GM21576 (cell line): ENCODE measurements at regions not wholly inside any gene's neighbourhood (a gene's known extent, or its start where the extent isn't known, plus 50 kb on each side); places are given as distances from the start of the nearest gene placed in this dataset.
A peak's percentile ranks its signal among the peaks of the same experiment; 100 is the strongest.

ENCODE experiments used
- ATAC-seq: cut with Tn5 transposase; IDR thresholded peaks from one replicate; pipeline ENCODE4 v1.9.1; 2021; ENCODE audit warnings: mild to moderate bottlenecking, moderate library complexity; ENCODE audit not compliant: unreplicated experiment

DNA sequence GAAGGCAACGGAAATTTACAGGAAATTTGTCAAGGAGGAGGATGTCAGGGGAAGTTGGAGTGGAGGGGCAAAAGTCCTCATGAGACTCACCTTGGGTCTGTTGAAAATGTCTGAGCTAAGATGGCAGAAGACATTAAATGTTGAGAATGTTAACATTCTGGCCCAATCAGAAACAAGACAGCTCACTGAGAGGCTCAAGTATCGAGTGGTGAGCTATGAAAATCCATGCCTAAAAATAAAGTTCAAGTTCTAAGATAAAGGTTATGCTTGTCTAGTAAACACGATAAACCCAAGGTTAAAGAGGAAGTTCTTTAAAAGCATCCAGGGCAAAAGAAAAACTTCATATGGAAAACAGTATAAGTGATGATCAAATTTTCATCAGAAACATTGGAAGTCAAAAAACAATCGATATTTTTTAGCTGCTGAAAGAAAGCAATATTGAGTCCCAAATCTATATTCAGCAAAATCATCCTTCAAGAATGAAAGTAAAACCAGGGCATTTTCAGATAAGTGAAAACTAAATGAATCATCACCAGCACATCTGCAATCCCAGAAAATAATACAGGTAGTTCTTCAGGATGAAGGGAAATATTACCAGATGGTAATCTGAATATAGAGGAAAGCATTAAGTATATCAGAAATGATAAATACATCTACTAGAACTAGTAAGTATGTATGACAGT is 462.4 kb downstream of the TLL1 start:
- no peak for ATAC-seq

DNA sequence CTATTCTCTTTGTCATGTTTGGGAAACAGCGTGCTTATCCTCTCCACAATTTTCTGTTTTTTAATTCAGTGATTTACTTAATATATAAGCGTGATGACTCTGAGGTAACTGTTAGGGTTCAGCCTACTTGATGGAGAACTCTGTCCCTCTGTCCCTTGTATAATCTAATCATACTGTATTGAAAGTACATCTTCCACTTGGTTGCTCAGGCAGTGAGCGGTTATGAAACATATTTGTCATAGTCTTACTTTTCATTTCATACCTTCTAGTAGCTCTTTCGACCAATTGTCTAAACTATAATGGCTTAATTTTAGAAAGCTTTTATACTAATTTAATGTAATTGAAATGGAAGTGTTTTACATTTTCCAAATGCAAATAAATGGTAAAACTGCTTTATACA is 469.0 kb downstream of the TLL1 start:
- ATAC-seq: no peak

DNA sequence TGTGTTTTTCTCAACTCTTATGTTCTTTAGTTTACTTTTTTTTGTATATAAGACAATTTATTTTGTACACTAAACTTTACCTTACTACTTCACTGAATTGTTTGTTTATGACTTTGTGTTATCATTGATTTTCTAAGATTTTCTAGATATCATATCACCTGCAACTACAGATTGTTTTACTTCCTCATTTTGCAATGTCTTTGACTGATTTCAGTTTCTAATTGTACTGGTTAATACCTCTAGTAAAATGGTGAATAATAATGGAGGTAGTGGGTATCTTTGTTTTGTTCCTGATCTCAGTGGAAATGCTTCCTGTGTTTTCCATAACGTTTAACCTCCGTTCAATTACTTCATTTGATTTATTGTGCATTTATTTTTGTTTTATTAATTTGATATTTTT is 490.2 kb downstream of the TLL1 start:
- peak; percentile 70 for ATAC-seq

DNA sequence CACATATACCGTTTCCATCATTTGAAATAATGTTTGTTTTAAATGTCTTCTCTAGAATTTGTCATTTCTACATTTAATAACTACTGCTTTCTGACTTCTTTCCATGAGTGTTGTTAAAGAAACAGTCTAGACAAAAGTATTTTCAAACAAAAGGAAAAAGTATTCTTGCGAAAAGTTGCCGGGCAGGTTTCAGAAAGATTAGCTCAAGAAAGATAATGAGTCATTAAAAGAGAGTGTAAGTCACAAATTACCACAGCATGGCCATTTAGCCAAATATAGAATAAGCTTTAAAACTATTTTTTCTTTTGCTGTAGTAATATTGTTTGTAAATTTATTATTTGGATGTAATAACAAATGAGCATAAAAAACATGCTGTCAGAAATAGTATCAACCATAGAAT is 493.0 kb downstream of the TLL1 start:
- ATAC-seq: no peak

DNA sequence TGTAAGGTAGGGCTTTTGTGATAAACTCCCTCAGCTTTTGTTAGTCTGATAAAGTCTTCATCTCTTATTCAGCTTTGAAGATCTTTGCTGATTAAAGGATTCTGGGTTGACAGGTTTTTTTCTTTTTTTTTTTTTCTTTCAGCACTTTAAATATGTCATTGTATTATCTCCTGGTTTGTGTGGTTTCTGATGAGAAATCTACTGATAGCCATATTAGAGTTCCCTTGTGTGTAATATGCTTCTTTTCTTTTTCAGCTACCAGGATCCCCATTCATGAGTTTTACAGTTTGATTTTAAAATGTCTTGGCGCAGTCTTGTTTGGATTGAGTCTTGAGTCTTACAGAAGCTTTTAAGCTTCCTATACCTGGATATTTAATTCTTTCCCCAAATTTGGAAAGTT is 504.5 kb downstream of the TLL1 start:
- no peak for ATAC-seq

DNA sequence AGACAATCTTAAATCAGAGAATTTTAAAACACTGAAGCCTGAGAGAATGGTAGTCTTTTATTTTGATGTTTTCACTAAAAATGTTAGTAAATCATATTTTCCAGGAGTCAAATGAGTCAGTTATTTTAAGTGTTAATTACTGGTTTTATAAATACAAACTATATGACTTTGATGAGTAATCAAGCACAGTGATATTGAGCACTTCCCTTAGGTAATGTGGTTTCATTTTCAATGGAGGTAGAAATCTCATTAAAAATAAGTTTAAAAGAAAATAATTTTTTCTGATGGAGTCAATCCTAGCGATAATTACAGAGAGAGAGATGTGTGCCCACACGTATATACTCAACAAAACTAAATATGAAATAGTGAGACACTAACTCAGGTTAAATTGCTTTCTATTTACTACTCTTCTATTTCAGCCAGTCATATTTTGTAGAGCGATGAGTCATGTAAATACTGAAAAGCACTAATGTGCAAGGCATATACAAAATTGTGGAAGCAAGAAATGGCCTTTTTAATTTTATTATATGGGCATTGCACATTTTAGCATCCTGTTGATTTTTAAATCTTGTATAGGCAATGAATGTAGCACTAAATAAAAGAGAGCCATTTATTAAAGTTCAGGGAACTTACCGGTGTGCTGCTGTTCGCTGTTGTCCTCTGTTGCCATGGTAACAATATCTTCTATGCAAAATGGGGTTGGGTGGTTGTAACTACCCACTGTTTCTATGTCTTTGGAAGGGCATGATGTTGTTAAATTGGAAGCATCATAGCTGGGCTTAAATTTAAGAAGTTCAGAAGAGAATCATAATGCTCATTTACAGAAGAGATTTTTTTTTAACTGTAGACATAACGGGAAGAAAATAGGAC is 513.7 kb downstream of the TLL1 start:
- ATAC-seq: no peak

DNA sequence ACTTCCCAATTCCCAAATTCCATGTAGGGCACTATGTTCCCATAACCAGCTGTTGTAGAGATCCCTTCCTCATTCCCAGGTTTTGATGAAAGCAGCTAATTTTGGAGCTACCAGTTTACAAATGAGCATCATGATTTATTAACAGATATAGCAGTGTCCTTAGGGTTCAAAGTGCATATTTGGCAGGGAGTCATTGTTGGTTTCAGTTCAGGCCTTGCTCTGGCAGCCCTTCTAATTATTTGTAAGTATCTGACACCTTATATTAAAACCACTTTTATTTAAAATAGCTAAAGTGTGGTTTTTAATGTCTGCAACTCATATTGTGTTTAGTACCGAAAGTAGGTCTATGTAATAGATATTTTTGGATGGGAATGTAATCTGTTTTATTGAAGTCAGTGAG is 518.5 kb downstream of the TLL1 start:
- ATAC-seq: no peak

DNA sequence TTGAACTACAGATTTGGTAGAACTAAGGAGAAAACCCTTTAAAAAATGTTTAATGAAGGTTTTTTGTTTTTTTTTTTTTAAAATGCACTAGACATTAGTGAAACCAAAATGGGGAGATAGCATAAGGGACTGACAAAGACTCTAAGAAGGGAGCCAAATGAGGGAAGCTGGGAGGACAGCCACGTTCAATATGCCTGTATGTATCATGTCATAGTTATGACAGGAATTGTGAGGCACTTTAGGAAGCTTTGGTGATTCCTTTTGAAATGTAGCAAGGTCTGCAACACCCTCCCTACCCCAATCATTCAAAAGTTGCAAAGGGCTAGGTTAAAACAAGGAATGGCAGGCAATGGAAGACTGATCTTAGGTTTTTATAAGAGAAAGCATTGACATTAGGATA is 526.0 kb downstream of the TLL1 start:
- ATAC-seq: no peak

DNA sequence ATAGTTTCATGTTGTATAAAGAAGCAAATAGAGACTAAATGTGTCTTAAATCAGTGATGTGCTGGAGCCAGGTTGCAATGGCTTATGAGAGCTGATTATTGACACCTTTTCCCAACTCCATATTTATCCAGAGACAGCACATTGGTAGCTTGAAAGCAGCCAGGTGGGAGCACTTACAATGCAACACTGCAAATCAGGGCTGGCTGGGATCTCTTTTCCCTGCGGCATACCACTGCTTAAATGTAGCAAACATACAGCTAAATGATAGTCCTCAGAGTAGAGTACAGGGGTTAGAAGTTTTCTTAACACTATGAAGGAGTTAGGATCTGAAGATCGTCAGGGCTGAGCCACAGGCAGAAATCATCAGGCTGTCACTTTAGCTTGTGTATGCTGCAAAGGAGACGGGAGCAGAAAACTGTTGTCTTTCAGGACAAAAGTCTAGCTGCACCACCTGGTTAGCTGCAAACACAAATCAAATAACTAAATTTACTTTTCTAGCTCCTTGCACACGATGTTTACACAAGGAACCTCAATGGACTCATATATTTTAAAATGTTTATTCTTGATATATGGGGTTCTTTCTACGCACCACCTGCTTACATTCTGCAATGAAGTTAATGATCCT is 527.3 kb downstream of the TLL1 start:
- ATAC-seq: no peak

DNA sequence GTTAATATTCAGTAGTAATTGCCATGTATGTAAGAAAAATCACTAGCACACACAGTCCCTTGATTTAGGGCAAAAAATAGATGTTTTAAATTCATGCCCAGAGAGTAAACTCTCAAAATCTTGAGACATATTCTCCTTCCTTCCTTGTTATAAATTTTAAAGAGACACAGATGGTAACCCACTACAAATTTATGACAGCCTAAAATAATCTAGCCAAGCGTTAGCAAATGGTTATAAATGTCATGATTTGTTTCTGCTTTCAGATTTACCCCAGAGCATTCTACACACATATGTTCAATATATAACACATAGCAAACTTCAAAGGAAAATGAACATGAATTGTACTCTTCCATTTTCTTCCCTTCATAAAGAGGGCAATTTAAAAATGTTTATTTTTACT is 540.3 kb downstream of the TLL1 start:
- no peak for ATAC-seq

DNA sequence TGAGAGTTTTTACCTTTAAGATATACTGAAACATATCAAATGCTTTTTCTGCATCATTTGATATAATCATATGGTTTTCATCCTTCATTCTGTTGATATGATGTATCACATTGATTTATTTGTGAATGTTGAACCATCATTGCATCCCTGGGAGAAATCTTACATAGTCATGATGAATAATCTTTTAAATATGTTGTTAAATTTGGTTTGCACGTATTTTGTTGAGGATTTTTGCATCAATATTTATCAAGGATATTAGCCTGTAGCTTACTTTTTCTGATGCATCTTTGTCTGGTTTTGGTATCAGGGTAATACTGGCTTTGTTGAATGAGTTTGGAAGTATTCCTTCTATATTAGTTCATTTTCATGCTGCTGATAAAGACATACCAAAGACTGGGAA is 541.4 kb downstream of the TLL1 start:
- no peak for ATAC-seq

DNA sequence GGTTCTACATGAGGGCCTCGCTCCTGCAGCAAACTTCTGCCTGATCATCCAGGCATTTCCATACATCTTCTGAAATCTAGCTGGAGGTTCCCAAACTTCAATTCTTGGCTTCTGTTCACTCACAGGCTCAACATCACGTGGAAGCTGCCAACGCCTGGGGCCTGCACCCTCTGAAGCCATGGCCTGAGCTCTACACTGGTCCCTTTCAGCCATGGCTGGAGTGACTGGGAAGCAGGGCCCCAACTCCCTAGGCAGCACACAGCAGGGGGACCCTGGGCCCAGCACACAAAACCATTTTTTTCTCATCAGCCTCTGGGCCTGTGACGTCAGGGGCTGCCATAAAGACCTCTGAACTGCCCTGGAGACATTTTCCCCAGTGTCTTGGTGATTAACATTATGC is 542.7 kb downstream of the TLL1 start:
- no peak for ATAC-seq

DNA sequence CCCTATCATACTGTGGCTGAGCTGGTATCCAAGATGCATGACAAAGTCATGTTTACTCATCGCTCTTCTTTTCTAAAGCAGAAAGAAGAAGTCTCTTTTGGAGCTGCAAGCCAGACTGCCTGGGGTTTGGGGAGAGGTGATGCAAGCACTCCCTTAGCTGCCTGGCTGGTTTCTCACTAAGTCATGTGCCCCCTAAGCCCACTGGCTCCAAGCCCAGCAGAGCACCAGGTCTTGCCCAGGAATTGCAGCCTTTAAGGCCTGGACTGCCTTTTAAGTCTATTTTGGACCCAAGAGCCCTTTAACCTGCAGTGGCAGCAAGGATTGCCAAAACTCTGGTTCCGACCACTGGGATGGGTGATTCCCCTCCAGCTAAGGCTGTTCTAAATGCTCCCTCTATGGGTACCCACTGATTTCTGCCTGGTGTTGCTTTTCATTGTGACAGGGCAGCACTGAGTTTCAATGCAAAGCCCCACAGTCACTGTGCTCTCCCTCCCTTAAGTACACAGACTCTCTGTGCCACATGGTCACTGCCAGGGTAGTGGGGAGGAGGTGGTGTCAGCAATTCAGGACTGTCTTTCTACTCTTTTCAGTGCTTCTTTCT is 548.6 kb downstream of the TLL1 start:
- no peak for ATAC-seq

DNA sequence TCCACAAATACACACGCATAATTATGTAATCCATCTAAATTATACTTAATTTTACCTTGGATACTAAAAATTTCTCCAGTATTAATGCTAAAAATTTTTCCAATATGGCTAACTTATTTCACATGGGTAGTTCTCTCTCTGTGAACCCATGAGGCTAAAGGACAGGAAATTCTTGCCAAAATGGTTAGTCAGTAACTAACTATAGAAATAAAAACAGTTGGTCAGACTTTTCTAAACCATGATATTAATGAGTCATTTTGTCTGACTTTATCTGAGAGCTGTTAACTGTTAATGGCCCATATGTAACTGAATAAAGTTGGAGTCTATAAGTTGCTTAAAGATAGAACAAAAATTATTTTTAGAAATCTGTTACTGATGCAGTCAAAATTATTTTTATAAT is 549.4 kb downstream of the TLL1 start:
- no peak for ATAC-seq

DNA sequence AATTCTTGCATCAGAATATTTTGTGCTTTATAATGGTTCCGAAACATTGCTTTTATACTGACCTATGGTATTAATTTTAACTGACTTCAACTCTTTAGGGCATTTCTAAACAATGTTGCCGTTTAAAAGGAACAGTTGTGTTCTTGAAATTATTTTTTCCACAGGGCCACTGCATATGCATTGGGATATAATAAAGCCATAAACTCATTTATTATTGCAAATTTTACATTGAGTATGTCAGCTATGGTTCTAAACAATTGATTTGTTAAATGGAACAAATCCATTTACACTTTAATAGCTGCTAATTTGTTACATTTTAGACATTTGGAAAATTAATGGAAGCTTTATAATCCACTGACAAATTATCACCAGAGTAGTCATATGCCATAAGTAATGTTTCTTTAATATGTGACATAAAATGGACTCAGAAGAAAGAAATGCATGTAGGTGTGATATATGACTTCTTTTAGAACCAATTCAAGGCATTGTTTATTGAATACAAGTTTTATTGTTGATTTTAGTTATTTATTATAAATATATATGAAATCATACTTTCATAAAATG is 553.3 kb downstream of the TLL1 start:
- ATAC-seq: no peak

DNA sequence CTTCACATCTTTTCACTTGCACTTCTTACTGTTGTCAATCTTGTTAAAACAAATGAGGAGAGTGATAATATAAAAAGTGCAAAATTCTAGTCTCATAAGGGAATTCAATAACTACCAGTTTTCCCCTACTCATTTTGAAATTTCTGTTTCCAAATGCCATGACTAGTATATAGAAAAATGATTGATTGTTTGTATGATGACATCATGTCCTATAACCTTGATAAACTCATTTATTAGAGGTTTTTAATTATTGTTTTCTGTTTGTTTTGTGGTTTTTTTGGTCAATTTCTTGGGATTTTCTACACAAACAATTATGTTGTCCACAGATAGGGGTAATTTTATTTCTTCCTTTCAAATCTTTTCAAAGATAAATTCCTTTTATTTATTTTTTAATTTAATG is 559.1 kb downstream of the TLL1 start:
- ATAC-seq: no peak

DNA sequence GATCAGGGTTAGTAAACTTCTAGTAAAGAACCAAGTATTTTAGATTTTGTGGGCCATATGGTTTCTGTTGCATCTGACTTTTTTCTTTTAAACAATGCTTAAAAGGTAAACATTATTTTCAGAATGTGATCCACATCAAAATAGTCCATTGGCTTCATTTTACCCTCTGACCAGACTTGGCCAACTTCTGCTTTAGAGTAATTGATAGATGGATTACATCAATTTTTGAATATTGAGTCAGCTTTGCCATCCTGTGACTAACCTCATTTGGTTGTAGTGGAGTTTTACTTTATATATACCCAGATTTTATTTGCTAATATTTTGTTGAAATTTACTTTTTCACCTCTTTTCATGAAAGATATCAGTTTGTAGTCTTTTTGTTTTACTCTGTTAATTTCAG is 559.8 kb downstream of the TLL1 start:
- no peak for ATAC-seq

DNA sequence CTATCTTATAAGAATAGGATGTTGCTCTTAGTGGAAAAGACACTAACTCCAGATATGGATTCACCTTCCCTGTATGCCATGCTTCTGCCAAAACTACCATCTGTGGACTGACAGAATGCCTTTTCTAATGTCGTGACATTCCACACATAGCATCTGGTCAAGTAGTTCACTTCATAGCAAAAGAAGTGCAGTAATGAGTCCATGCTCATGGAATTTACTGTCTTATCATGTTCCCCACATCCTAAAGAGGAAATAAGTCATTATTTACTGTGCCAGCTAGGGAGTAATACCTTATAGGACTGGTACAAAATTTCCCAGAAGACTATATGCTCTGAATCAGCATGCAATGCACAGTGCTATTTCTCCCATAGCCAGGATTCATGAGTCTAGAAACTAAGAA is 562.4 kb downstream of the TLL1 start:
- no peak for ATAC-seq

DNA sequence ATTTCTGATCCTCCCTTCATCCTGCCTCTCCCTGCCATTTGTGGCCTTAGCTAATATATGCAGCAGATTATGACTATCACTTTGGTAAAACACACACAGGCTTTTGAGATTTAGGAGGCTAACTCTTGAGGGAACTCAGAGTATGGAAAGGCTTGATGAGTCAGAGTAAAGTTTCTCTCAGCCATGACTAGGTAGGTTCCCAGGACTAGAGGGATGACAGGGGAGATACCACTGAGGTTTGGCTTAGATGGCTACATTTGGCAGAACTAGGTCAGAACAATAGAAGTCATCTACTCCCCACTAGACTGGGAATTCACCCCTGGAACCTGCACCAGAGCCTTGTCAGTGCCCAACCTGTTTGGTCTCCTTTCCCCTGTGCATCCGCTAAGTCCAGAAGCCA is 585.7 kb downstream of the TLL1 start:
- no peak for ATAC-seq

DNA sequence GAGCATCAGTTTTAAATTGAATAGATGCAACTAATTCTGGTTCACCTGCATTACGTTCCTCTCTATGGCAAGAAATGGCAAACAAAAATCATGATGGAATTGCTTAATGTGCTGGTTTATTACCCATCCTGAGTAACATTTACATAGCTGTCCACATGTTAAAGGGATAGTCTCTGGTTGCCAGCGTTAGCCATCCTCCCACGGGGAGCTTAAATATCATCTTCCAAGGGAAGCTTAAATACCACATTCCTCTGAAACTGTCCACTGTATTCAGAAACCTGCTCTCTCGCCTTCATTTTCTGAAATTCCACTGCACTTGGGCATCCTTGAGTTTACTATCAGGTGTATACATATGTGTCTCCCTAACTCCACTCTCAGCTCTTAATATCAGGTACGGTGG is 586.6 kb downstream of the TLL1 start:
- ATAC-seq: no peak

DNA sequence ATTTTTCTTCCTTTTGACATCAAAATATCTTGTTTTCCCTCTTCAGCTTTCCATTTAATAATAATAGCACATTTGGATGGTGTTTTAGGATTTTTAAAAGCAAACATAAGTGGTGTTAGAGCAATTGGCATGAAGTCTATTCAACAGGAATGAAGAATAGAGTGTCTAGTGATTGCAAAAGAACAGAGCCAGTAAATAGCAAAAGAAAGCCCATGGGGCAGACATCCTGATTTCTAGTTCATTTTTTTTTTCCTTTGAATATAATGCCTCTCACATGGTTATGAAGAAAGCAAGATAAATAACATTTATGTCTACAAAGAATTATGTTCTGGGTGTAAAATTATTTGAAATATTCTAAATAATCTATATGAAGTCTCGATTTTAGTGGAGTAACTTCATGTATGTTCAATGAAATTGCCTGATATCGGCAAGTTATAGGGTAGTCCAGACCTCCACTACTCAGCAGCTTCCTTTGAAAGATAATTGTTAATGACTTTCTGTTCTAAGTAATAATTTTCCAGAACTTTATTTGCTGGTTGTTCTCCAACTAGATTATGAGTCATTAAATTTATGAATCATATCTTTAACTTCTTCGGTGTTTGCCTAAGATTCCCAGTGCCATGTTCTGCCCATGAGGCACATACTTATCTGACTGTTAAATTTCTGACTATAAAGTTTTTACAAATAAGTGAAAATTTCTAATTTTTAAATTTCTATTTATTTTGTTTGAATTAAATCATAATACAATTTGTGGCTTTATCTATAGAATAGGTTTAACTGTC is 587.9 kb downstream of the TLL1 start:
- ATAC-seq: no peak
